GM23338 (cell line): ENCODE measurements at regions not wholly inside any gene's neighbourhood (a gene's known extent, or its start where the extent isn't known, plus 50 kb on each side); places are given as distances from the start of the nearest gene placed in this dataset.

ENCODE experiments used
- ATAC-seq: fragments of 200-7000 bp; cut with Tn5 transposase; 3 replicates; pipeline ENCODE4 v1.9.1; 2020
- DNase-seq: peaks from one replicate; pipeline ENCODE4 v3.0.0-alpha.2; 2015; ENCODE audit warnings: low spot score
- H2AFZ ChIP-seq: fragments of 200-600 bp; sonication (generic); 2 replicates; pipeline ENCODE4 v1.8.0; 2016; ENCODE audit warnings: antibody characterized with exemption, mild to moderate bottlenecking, moderate library complexity
- H3F3A ChIP-seq: fragments of 200-600 bp; sonication (generic); replicated peaks from 2 replicates; pipeline ENCODE4 v1.8.0; 2017; ENCODE audit warnings: antibody characterized with exemption, mixed run types, low read depth
- H3K27ac ChIP-seq: fragments of 200-600 bp; sonication (generic); 2 replicates; pipeline ENCODE4 v1.6.1; 2016; ENCODE audit warnings: low read depth
- H3K27me3 ChIP-seq: fragments of 200-600 bp; sonication (generic); 2 replicates; pipeline ENCODE4 v1.8.0; 2016; ENCODE audit warnings: mild to moderate bottlenecking, mixed run types, moderate library complexity; ENCODE audit not compliant: insufficient read depth
- H3K36me3 ChIP-seq: fragments of 200-600 bp; sonication (generic); 2 replicates; pipeline ENCODE4 v1.8.0; 2016; ENCODE audit warnings: mild to moderate bottlenecking; ENCODE audit not compliant: insufficient read depth
- H3K4me1 ChIP-seq: fragments of 200-600 bp; sonication (generic); 2 replicates; pipeline ENCODE4 v1.8.0; 2016; ENCODE audit warnings: mild to moderate bottlenecking, moderate library complexity; ENCODE audit not compliant: insufficient read depth
- H3K4me2 ChIP-seq: fragments of 200-600 bp; sonication (generic); 2 replicates; pipeline ENCODE4 v1.7.1; 2017; ENCODE audit warnings: mixed run types
- H3K4me3 ChIP-seq: fragments of 200-600 bp; sonication (generic); 2 replicates; pipeline ENCODE4 v1.6.1; 2016; ENCODE audit warnings: mixed run types
- H3K79me2 ChIP-seq: fragments of 200-600 bp; sonication (generic); replicated peaks from 2 replicates; pipeline ENCODE4 v1.8.0; 2017; ENCODE audit warnings: mild to moderate bottlenecking; ENCODE audit not compliant: insufficient read depth
- H3K9me2 ChIP-seq: fragments of 200-600 bp; sonication (generic); 2 replicates; pipeline ENCODE4 v1.8.0; 2017; ENCODE audit not compliant: insufficient read depth
- H4K20me1 ChIP-seq: fragments of 200-600 bp; sonication (generic); replicated peaks from 2 replicates; pipeline ENCODE4 v1.8.0; 2017; ENCODE audit warnings: mild to moderate bottlenecking; ENCODE audit not compliant: insufficient read depth
- H3K27ac Mint-ChIP-seq: 2 replicates; pipeline ENCODE4 v1.8.0; 2020; ENCODE audit warnings: inconsistent platforms, mild to moderate bottlenecking, moderate library complexity, mixed read lengths
- H3K27me3 Mint-ChIP-seq: 3 replicates; pipeline ENCODE4 v1.8.0; 2022; ENCODE audit warnings: low read depth, mild to moderate bottlenecking, moderate library complexity, mixed read lengths, inconsistent platforms; ENCODE audit not compliant: insufficient read depth, poor library complexity
- H3K36me3 Mint-ChIP-seq: 3 replicates; pipeline ENCODE4 v1.8.0; 2021; ENCODE audit warnings: low read depth, mild to moderate bottlenecking, inconsistent platforms, moderate library complexity, mixed read lengths
- H3K4me1 Mint-ChIP-seq: 3 replicates; pipeline ENCODE4 v1.8.0; 2020; ENCODE audit warnings: mild to moderate bottlenecking, inconsistent platforms, mixed read lengths
- H3K4me3 Mint-ChIP-seq: 3 replicates; pipeline ENCODE4 v1.8.0; 2021; ENCODE audit warnings: moderate library complexity, mild to moderate bottlenecking, inconsistent platforms, mixed read lengths
- H3K9me3 Mint-ChIP-seq: 3 replicates; pipeline ENCODE4 v1.8.0; 2020; ENCODE audit warnings: moderate library complexity, mild to moderate bottlenecking, inconsistent platforms, mixed read lengths
- CREB1 ChIP-seq: fragments of 250-450 bp; sonication (Bioruptor Pico); IDR thresholded peaks from 2 replicates; pipeline ENCODE4 v1.5.0; 2020; ENCODE audit warnings: low read depth, mild to moderate bottlenecking, moderate library complexity
- EZH2 ChIP-seq: fragments of 200-600 bp; sonication (generic); IDR thresholded peaks from one replicate; pipeline ENCODE4 v1.8.0; 2017; ENCODE audit warnings: antibody characterized with exemption, mild to moderate bottlenecking, low read depth; ENCODE audit not compliant: unreplicated experiment
- EZH2phosphoT487 ChIP-seq: fragments of 200-600 bp; sonication (generic); IDR thresholded peaks from one replicate; pipeline ENCODE4 v1.8.1; 2018; ENCODE audit warnings: antibody characterized with exemption; ENCODE audit not compliant: unreplicated experiment
- JUNB ChIP-seq: IDR thresholded peaks from one replicate; pipeline ENCODE4 v1.6.1; 2016; ENCODE audit warnings: antibody characterized with exemption; ENCODE audit not compliant: unreplicated experiment
- NANOG ChIP-seq: IDR thresholded peaks from 2 replicates; pipeline ENCODE4 v1.6.1; 2016; ENCODE audit warnings: antibody characterized with exemption, borderline replicate concordance
- POLR2AphosphoS5 ChIP-seq: IDR thresholded peaks from 2 replicates; pipeline ENCODE4 v1.6.1; 2016; ENCODE audit warnings: antibody characterized with exemption, low read depth
- STAT1 ChIP-seq: IDR thresholded peaks from one replicate; pipeline ENCODE4 v1.6.1; 2016; ENCODE audit warnings: antibody characterized with exemption; ENCODE audit not compliant: unreplicated experiment
- ZNF114 ChIP-seq: fragments of 250-450 bp; sonication (Bioruptor Pico); IDR thresholded peaks from 2 replicates; pipeline ENCODE4 v1.5.0; 2020; ENCODE audit warnings: mild to moderate bottlenecking, moderate library complexity
- ZNF331 ChIP-seq: fragments of 250-450 bp; sonication (Bioruptor Pico); IDR thresholded peaks from 2 replicates; pipeline ENCODE4 v1.5.0; 2020; ENCODE audit warnings: low read depth, mild to moderate bottlenecking, moderate library complexity
- TF ChIP-seq, protein P1 (sequence below), 2 experiments: fragments of 200-600 bp in 1 of 2; sonication (generic) in 1 of 2; conservative IDR thresholded peaks; 2 replicates each; pipeline versions ENCODE4 v1.5.1 to v1.6.1; 2016 to 2017; ENCODE audit warnings: antibody characterized with exemption in 2 of 2, low read depth in 2 of 2, mild to moderate bottlenecking in 2 of 2, moderate library complexity in 1 of 2
- TF ChIP-seq, protein P2 (sequence below): IDR thresholded peaks from one replicate; pipeline ENCODE4 v1.6.1; 2018; ENCODE audit warnings: antibody characterized with exemption; ENCODE audit not compliant: unreplicated experiment
- TF ChIP-seq, protein P3 (sequence below): fragments of 250-450 bp; sonication (Bioruptor Pico); IDR thresholded peaks from 2 replicates; pipeline ENCODE4 v1.5.0; 2020; ENCODE audit warnings: mild to moderate bottlenecking, moderate library complexity
- TF ChIP-seq, protein P4 (sequence below): IDR thresholded peaks from 2 replicates; pipeline ENCODE4 v1.6.1; 2016; ENCODE audit warnings: antibody characterized with exemption

DNA sequence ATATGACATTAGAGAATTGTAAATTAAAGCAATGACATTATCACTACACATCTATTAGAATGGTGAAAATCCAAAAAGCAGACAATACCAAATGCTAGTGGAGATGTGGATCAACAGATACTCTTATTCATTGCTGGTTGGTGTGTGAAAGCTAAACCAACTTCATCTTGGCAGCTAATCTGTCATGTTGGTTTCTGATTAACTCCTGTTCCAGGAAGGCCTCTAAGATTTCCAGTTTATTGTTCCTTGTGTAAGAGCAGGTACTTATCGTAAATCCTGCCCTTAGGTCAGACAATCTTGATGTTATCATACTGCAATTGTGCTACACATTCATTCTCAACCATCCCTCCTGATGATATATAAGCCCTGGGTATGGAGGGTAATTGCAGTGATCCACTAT, 809.0 kb upstream of the DIAPH2 start:
- no peak overlapping the region for H3K4me3 Mint-ChIP-seq
- H3K27ac Mint-ChIP-seq: no peak overlapping the region
- Histone ChIP-seq H3K4me3 (no peak overlapping the region), H3K4me2 (no peak overlapping the region), H4K20me1 (no peaks in the 10 kb centered on the region), H3K36me3 (no peaks in the 10 kb centered on the region), H3K79me2 (no peaks in the 10 kb centered on the region), H3K9me2 (no peaks in the 10 kb centered on the region), H2AFZ (no peak overlapping the region), H3K4me1 (no peaks in the 10 kb centered on the region), H3K27me3 (no peaks in the 10 kb centered on the region), H3F3A (no peaks in the 10 kb centered on the region), H3K27ac (no peak overlapping the region)
- H3K27me3 Mint-ChIP-seq: no peaks in the 10 kb centered on the region
- H3K4me1 Mint-ChIP-seq: no peaks in the 10 kb centered on the region
- DNase-seq: no peak
- 0 out of 3 replicates have a peak, but pooled peaks cover 2% of the 10 kb centered on the region for H3K36me3 Mint-ChIP-seq
- H3K9me3 Mint-ChIP-seq: peaks cover 2% of the 10 kb centered on the region; the same call in 1 of the 3 replicates
- no peak for ATAC-seq
- no peak for TF ChIP-seq EZH2phosphoT487
- TF ChIP-seq, protein P1, sequence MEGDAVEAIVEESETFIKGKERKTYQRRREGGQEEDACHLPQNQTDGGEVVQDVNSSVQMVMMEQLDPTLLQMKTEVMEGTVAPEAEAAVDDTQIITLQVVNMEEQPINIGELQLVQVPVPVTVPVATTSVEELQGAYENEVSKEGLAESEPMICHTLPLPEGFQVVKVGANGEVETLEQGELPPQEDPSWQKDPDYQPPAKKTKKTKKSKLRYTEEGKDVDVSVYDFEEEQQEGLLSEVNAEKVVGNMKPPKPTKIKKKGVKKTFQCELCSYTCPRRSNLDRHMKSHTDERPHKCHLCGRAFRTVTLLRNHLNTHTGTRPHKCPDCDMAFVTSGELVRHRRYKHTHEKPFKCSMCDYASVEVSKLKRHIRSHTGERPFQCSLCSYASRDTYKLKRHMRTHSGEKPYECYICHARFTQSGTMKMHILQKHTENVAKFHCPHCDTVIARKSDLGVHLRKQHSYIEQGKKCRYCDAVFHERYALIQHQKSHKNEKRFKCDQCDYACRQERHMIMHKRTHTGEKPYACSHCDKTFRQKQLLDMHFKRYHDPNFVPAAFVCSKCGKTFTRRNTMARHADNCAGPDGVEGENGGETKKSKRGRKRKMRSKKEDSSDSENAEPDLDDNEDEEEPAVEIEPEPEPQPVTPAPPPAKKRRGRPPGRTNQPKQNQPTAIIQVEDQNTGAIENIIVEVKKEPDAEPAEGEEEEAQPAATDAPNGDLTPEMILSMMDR (conservative IDR thresholded peaks at IDR 0.05; ENCODE audit: low read depth in 2 of 2): no peak
- TF ChIP-seq EZH2: no peak
- TF ChIP-seq STAT1: no peak
- TF ChIP-seq POLR2AphosphoS5: no peak
- no peak for TF ChIP-seq CREB1 (CRISPR knock-in tag)
- TF ChIP-seq JUNB: no peak
- no peak for TF ChIP-seq ZNF331 (CRISPR knock-in tag)
- TF ChIP-seq, protein P2, sequence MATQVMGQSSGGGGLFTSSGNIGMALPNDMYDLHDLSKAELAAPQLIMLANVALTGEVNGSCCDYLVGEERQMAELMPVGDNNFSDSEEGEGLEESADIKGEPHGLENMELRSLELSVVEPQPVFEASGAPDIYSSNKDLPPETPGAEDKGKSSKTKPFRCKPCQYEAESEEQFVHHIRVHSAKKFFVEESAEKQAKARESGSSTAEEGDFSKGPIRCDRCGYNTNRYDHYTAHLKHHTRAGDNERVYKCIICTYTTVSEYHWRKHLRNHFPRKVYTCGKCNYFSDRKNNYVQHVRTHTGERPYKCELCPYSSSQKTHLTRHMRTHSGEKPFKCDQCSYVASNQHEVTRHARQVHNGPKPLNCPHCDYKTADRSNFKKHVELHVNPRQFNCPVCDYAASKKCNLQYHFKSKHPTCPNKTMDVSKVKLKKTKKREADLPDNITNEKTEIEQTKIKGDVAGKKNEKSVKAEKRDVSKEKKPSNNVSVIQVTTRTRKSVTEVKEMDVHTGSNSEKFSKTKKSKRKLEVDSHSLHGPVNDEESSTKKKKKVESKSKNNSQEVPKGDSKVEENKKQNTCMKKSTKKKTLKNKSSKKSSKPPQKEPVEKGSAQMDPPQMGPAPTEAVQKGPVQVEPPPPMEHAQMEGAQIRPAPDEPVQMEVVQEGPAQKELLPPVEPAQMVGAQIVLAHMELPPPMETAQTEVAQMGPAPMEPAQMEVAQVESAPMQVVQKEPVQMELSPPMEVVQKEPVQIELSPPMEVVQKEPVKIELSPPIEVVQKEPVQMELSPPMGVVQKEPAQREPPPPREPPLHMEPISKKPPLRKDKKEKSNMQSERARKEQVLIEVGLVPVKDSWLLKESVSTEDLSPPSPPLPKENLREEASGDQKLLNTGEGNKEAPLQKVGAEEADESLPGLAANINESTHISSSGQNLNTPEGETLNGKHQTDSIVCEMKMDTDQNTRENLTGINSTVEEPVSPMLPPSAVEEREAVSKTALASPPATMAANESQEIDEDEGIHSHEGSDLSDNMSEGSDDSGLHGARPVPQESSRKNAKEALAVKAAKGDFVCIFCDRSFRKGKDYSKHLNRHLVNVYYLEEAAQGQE: no peak
- no peak for TF ChIP-seq NANOG
- TF ChIP-seq ZNF114 (CRISPR knock-in tag): no peak
- TF ChIP-seq, protein P3, sequence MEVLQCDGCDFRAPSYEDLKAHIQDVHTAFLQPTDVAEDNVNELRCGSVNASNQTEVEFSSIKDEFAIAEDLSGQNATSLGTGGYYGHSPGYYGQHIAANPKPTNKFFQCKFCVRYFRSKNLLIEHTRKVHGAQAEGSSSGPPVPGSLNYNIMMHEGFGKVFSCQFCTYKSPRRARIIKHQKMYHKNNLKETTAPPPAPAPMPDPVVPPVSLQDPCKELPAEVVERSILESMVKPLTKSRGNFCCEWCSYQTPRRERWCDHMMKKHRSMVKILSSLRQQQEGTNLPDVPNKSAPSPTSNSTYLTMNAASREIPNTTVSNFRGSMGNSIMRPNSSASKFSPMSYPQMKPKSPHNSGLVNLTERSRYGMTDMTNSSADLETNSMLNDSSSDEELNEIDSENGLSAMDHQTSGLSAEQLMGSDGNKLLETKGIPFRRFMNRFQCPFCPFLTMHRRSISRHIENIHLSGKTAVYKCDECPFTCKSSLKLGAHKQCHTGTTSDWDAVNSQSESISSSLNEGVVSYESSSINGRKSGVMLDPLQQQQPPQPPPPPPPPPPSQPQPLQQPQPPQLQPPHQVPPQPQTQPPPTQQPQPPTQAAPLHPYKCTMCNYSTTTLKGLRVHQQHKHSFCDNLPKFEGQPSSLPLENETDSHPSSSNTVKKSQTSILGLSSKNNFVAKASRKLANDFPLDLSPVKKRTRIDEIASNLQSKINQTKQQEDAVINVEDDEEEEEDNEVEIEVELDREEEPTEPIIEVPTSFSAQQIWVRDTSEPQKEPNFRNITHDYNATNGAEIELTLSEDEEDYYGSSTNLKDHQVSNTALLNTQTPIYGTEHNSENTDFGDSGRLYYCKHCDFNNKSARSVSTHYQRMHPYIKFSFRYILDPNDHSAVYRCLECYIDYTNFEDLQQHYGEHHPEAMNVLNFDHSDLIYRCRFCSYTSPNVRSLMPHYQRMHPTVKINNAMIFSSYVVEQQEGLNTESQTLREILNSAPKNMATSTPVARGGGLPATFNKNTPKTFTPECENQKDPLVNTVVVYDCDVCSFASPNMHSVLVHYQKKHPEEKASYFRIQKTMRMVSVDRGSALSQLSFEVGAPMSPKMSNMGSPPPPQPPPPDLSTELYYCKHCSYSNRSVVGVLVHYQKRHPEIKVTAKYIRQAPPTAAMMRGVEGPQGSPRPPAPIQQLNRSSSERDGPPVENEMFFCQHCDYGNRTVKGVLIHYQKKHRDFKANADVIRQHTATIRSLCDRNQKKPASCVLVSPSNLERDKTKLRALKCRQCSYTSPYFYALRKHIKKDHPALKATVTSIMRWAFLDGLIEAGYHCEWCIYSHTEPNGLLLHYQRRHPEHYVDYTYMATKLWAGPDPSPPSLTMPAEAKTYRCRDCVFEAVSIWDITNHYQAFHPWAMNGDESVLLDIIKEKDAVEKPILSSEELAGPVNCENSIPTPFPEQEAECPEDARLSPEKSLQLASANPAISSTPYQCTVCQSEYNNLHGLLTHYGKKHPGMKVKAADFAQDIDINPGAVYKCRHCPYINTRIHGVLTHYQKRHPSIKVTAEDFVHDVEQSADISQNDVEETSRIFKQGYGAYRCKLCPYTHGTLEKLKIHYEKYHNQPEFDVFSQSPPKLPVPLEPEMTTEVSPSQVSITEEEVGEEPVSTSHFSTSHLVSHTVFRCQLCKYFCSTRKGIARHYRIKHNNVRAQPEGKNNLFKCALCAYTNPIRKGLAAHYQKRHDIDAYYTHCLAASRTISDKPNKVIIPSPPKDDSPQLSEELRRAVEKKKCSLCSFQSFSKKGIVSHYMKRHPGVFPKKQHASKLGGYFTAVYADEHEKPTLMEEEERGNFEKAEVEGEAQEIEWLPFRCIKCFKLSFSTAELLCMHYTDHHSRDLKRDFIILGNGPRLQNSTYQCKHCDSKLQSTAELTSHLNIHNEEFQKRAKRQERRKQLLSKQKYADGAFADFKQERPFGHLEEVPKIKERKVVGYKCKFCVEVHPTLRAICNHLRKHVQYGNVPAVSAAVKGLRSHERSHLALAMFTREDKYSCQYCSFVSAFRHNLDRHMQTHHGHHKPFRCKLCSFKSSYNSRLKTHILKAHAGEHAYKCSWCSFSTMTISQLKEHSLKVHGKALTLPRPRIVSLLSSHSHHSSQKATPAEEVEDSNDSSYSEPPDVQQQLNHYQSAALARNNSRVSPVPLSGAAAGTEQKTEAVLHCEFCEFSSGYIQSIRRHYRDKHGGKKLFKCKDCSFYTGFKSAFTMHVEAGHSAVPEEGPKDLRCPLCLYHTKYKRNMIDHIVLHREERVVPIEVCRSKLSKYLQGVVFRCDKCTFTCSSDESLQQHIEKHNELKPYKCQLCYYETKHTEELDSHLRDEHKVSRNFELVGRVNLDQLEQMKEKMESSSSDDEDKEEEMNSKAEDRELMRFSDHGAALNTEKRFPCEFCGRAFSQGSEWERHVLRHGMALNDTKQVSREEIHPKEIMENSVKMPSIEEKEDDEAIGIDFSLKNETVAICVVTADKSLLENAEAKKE (CRISPR knock-in tag): no peak
- TF ChIP-seq, protein P4, sequence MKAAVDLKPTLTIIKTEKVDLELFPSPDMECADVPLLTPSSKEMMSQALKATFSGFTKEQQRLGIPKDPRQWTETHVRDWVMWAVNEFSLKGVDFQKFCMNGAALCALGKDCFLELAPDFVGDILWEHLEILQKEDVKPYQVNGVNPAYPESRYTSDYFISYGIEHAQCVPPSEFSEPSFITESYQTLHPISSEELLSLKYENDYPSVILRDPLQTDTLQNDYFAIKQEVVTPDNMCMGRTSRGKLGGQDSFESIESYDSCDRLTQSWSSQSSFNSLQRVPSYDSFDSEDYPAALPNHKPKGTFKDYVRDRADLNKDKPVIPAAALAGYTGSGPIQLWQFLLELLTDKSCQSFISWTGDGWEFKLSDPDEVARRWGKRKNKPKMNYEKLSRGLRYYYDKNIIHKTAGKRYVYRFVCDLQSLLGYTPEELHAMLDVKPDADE: no peak
